GM18858 (cell line): ENCODE measurements at regions not wholly inside any gene's neighbourhood (a gene's known extent, or its start where the extent isn't known, plus 50 kb on each side); places are given as distances from the start of the nearest gene placed in this dataset.

Experiments
- ATAC-seq: cut with Tn5 transposase; IDR thresholded peaks from one replicate; pipeline ENCODE4 v1.9.1; 2021; ENCODE audit not compliant: unreplicated experiment

- ATAC-seq = no peak
These were observed 54.3 kb upstream of the PTPN1 start for GRCh38 chr20:50455656-50456451.

- ATAC-seq = no peak
These were observed 53.5 kb upstream of the PTPN1 start for GRCh38 chr20:50456452-50457324.

- no peak for ATAC-seq
These were observed 50.9 kb upstream of the PTPN1 start for GRCh38 chr20:50459124-50459918.

GRCh38 chr20:50460115-50460607 lies 50.0 kb upstream of the PTPN1 start:
- ATAC-seq = no peak
